GM12892 (cell line): ENCODE measurements at regions not wholly inside any gene's neighbourhood (a gene's known extent, or its start where the extent isn't known, plus 50 kb on each side); places are given as distances from the start of the nearest gene placed in this dataset.

ENCODE experiments used
- POLR2A ChIP-seq: IDR thresholded peaks from 2 replicates; pipeline ENCODE4 v1.6.1; 2011; ENCODE audit warnings: low read depth, low read length, control low read depth
- TAF1 ChIP-seq: IDR thresholded peaks from 2 replicates; pipeline ENCODE4 v1.6.1; 2011; ENCODE audit warnings: low read depth, mild to moderate bottlenecking, control low read depth, low read length, borderline replicate concordance

DNA sequence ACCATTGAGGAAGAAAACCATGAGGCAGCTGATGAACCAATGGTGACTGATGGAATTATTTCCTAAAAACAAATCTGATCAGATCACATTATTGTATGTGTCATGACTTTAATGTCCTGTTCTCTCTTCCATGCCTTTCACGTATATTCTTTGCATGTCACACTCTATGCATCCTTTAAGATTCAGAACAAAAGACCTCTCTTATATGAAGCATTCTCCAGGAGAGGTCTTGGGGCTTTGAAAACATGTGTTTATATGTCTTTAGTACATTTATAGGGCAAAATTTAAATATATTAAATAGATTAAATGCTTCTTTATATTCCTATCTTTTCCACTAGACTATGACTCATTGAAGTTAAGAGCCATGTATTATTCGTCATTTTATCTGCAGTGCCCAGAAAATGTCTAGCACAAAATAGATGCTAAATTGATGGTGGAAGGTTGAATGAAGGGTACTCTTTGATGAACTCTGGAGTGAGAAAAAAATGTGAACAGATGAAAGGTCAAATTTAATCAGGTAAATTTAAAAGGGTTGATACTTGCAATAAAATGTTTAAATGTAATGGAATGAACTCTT, 196.3 kb downstream of the PSAT1 start:
- TF ChIP-seq POLR2A = no peak
- no peak for TF ChIP-seq TAF1
